ENCODE measurements at regions not wholly inside any gene's neighbourhood (a gene's known extent, or its start where the extent isn't known, plus 50 kb on each side); places are given as distances from the start of the nearest gene placed in this dataset.

- TF ChIP-seq ZFP30 (CRISPR knock-in tag; IDR thresholded peaks at IDR 0.05) = no peak
- TF ChIP-seq GLIS3 (CRISPR knock-in tag; IDR thresholded peaks at IDR 0.05) = no peak
- TF ChIP-seq POU6F1 (CRISPR knock-in tag; IDR thresholded peaks at IDR 0.05; ENCODE audit: borderline replicate concordance, low read depth) = no peak
Observed at GRCh38 chr18:65422544-65423136, 328.2 kb upstream of the CDH7 start.
